Tibial artery (tissue), 4 donors: ENCODE measurements at regions not wholly inside any gene's neighbourhood (a gene's known extent, or its start where the extent isn't known, plus 50 kb on each side); places are given as distances from the start of the nearest gene placed in this dataset.

Experiments
- DNase-seq, 2 donors: peaks; one replicate each; pipeline ENCODE4 v3.0.0-alpha.2; 2019
- H3K27ac ChIP-seq, 2 donors: fragments of 200-600 bp; sonication (generic) in 1 of 2; 1 replicate in 1 of 2; 2 replicates in 1 of 2; pipeline ENCODE4 v1.5.1; 2018 to 2019; ENCODE audit warnings: mild to moderate bottlenecking in 1 of 2
- H3K27me3 ChIP-seq, 2 donors: fragments of 200-600 bp; sonication (generic) in 1 of 2; one replicate each; pipeline versions ENCODE4 v1.5.1 to v1.6.0; 2016 to 2019
- H3K36me3 ChIP-seq, 3 donors: fragments of 200-600 bp; sonication (generic) in 2 of 3; one replicate each; pipeline ENCODE4 v1.5.1; 2016 to 2019; ENCODE audit warnings: mild to moderate bottlenecking in 2 of 3
- H3K4me1 ChIP-seq, 4 donors: fragments of 200-600 bp; sonication (generic) in 2 of 4; 1 replicate in 3 of 4; 2 replicates in 1 of 4; pipeline ENCODE4 v1.5.1; 2016 to 2019
- H3K4me3 ChIP-seq, 2 donors: fragments of 200-600 bp; sonication (generic) in 1 of 2; 1 replicate in 1 of 2; 2 replicates in 1 of 2; pipeline ENCODE4 v1.5.1; 2018 to 2019; ENCODE audit warnings: mild to moderate bottlenecking in 2 of 2
- H3K9me3 ChIP-seq, 3 donors: fragments of 200-600 bp; sonication (generic) in 1 of 3; one replicate each; pipeline ENCODE4 v1.5.1; 2016 to 2019
- CTCF ChIP-seq, 2 experiments: fragments of 200-600 bp in 1 of 2; fragments of 450-650 bp in 1 of 2; IDR thresholded peaks; one replicate each; pipeline ENCODE4 v1.5.1; 2017 to 2019; ENCODE audit warnings: antibody characterized with exemption in 2 of 2, mild to moderate bottlenecking in 1 of 2, moderate library complexity in 1 of 2
- intact Hi-C: fragments of 100-400 bp; cut with DNase I; formaldehyde crosslinking; loops from one replicate; pipeline ENCODE4 v1.15.0; 2023; ENCODE audit warnings: low total_unique reads

- no peak overlapping the region for H3K4me3 ChIP-seq
- intact Hi-C loops: no loop called here
- H3K36me3 ChIP-seq: no peaks in the 10 kb centered on the region
- H3K4me1 ChIP-seq: no peaks in the 10 kb centered on the region
- DNase-seq: no peak
- no peak for TF ChIP-seq CTCF (IDR thresholded peaks at IDR 0.05)
- H3K27ac ChIP-seq: no peak overlapping the region
- no peaks in the 10 kb centered on the region for H3K27me3 ChIP-seq
- peaks cover 0 to 29% (median 11%) of the 10 kb centered on the region in 3 donors for H3K9me3 ChIP-seq
Measured at GRCh38 chr13:18959229-18959628, 222.4 kb downstream of the TUBA3C start.

- Histone ChIP-seq H3K27ac (no peak overlapping the region), H3K4me1 (no peaks in the 10 kb centered on the region), H3K27me3 (no peaks in the 10 kb centered on the region), H3K4me3 (no peak overlapping the region), H3K36me3 (no peaks in the 10 kb centered on the region), H3K9me3 (peaks cover 0 to 29% (median 11%) of the 10 kb centered on the region in 3 donors)
- DNase-seq: no peak
- intact Hi-C loops: no loop called here
- no peak for TF ChIP-seq CTCF (IDR thresholded peaks at IDR 0.05)
Measured at GRCh38 chr13:18956473-18957078, 225.0 kb downstream of the TUBA3C start.

GRCh38 chr13:18954254-18954653 lies 227.4 kb downstream of the TUBA3C start:
- no peak for DNase-seq
- Histone ChIP-seq H3K27me3 (no peaks in the 10 kb centered on the region), H3K36me3 (no peaks in the 10 kb centered on the region), H3K9me3 (peaks cover 0 to 23% (median 9%) of the 10 kb centered on the region in 3 donors), H3K27ac (no peak overlapping the region), H3K4me1 (no peaks in the 10 kb centered on the region), H3K4me3 (no peak overlapping the region)
- intact Hi-C loops: no loop called here
- TF ChIP-seq CTCF (IDR thresholded peaks at IDR 0.05): no peak

- Histone ChIP-seq H3K9me3 (peaks cover 0 to 14% (median under 1%) of the 10 kb centered on the region in 3 donors), H3K4me3 (no peak overlapping the region), H3K27ac (no peak overlapping the region), H3K4me1 (no peaks in the 10 kb centered on the region), H3K36me3 (no peaks in the 10 kb centered on the region), H3K27me3 (no peaks in the 10 kb centered on the region)
- no peak for TF ChIP-seq CTCF (IDR thresholded peaks at IDR 0.05)
- intact Hi-C loops: no loop called here
- DNase-seq: no peak
Measured at GRCh38 chr13:18953139-18953930, 228.3 kb downstream of the TUBA3C start.

GRCh38 chr13:18952225-18953016 lies 229.2 kb downstream of the TUBA3C start:
- no peak for DNase-seq
- no peaks in the 10 kb centered on the region for H3K4me1 ChIP-seq
- peaks cover 0 to 5% (median 0%) of the 10 kb centered on the region in 3 donors for H3K9me3 ChIP-seq
- H3K36me3 ChIP-seq: no peaks in the 10 kb centered on the region
- intact Hi-C loops: no loop called here
- H3K27ac ChIP-seq: no peak overlapping the region
- H3K27me3 ChIP-seq: no peaks in the 10 kb centered on the region
- H3K4me3 ChIP-seq: no peak overlapping the region
- TF ChIP-seq CTCF (IDR thresholded peaks at IDR 0.05): no peak
